ENCODE measurements at regions not wholly inside any gene's neighbourhood (a gene's known extent, or its start where the extent isn't known, plus 50 kb on each side); places are given as distances from the start of the nearest gene placed in this dataset.

DNA sequence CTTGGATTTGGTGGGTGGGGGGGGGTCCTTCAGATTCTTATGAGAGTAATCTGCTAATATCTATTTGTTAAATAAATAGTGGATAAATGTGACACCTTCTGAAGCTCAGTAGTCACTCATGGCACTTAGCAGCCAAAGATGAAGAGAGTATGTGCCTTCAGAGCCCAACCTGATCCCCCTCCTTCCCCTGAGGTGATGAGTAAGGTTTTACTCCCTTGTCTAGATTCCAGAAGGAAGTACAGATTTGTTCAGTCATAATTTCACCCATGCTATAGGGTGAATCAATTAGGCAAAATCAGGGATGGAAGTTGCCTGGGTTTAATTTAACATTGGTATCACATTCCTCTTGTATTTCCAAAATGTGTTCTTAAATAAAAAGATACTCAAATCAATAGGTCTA, 340.3 kb upstream of the ATP2B1 start:
- intact Hi-C loops (cut with DNase I): no loop called here
- DNase-seq (no peak), ATAC-seq (no peak)
- H3K9me3 ChIP-seq (ENCODE audit: control insufficient read depth, low read length): no peaks in the 10 kb centered on the region
- H3K4me3 ChIP-seq (ENCODE audit: low read length): no peak overlapping the region
- no peak overlapping the region for H3K27ac ChIP-seq (ENCODE audit: low read length)
- no peaks in the 10 kb centered on the region for H3K27me3 ChIP-seq (ENCODE audit: control insufficient read depth, insufficient read depth)
- H3K4me1 ChIP-seq (ENCODE audit: control insufficient read depth, insufficient read depth, low read length): no peaks in the 10 kb centered on the region

DNA sequence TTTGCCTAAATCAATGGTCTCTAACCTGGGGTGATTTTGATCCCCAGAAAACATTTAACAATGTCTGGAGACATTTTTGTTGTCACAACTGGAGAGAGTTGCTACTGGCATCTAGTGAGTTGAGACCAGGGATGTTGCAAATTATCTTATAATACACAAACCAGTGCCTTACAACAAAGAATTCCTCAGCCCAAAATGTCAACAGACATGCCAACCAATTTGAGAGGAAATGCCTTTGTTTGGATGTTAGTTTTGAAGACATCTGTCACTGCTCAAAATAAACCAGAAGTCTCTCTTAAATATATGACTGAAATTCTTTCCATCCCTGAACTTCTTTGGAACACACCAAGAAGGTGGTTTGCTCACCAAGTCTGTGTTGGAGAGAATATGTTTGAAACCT, 336.9 kb upstream of the ATP2B1 start:
- no peak overlapping the region for H3K27ac ChIP-seq (ENCODE audit: low read length)
- no peaks in the 10 kb centered on the region for H3K9me3 ChIP-seq (ENCODE audit: control insufficient read depth, low read length)
- intact Hi-C loops (cut with DNase I): no loop called here
- H3K27me3 ChIP-seq (ENCODE audit: control insufficient read depth, insufficient read depth): no peaks in the 10 kb centered on the region
- no peaks in the 10 kb centered on the region for H3K4me1 ChIP-seq (ENCODE audit: control insufficient read depth, insufficient read depth, low read length)
- no peak for DNase-seq
- no peak for ATAC-seq
- no peak overlapping the region for H3K4me3 ChIP-seq (ENCODE audit: low read length)

DNA sequence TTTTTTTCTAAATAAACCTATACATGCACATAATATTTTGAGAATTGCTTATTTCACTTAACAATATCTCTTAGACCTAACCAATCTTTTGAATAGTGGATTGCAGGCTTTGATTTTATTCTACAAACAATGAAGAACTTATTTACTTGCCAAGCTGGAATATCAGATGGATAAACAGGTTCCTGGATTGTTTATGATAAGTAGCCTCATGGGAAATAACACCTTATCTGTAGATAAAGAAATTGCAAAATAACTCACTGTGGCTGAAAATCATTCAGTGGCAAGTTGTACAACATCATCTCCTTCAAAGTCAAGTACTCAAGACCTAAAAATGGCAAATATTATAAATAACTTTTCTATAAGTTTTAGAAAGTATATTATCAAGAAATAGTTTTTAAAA, 335.4 kb upstream of the ATP2B1 start:
- Histone ChIP-seq H3K27ac (ENCODE audit: low read length) (no peak overlapping the region), H3K4me1 (ENCODE audit: control insufficient read depth, insufficient read depth, low read length) (no peaks in the 10 kb centered on the region), H3K4me3 (ENCODE audit: low read length) (no peak overlapping the region), H3K9me3 (ENCODE audit: control insufficient read depth, low read length) (no peaks in the 10 kb centered on the region), H3K27me3 (ENCODE audit: control insufficient read depth, insufficient read depth) (no peaks in the 10 kb centered on the region)
- ATAC-seq (no peak), DNase-seq (no peak)
- intact Hi-C loops (cut with DNase I): no loop called here

DNA sequence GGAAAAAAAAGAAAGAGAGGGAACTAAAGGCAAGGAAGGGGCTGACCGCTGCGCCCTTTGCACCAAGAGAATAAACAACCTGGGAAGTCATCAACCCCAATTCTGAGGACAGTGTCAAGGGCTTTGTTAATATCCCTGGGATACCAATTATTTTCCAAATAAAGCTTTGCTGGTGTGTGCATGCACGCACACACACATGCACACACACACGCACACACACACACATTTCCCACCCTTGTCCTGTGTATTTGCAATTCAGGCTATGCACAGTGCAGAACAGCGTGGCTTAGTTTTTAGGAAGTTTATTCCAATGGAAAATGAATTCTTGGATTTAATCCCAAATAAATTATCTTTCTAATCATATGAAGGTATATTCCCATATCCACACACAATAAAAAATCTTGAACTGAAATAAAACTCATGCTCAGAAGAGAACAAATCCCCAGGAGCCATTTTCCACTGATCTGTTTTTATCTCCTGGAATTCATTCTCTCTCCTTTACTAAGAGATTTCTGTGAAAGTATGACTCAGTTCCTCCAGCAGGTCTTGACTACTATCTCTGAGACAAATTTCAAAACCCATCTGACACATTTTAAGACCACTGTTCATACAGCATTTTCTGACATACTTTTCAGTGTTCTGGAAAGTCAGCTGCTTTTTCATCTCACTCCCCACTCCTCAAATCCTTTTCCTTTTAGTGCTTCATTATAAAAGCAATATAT, 334.4 kb upstream of the ATP2B1 start:
- H3K9me3 ChIP-seq (ENCODE audit: control insufficient read depth, low read length): no peaks in the 10 kb centered on the region
- intact Hi-C loops (cut with DNase I): no loop called here
- no peaks in the 10 kb centered on the region for H3K4me1 ChIP-seq (ENCODE audit: control insufficient read depth, insufficient read depth, low read length)
- ATAC-seq (no peak), DNase-seq (no peak)
- 93% methylated on average over 5 of the region's 5 CpGs for WGBS
- H3K27me3 ChIP-seq (ENCODE audit: control insufficient read depth, insufficient read depth): no peaks in the 10 kb centered on the region
- H3K4me3 ChIP-seq (ENCODE audit: low read length): no peak overlapping the region
- H3K27ac ChIP-seq (ENCODE audit: low read length): no peak overlapping the region

DNA sequence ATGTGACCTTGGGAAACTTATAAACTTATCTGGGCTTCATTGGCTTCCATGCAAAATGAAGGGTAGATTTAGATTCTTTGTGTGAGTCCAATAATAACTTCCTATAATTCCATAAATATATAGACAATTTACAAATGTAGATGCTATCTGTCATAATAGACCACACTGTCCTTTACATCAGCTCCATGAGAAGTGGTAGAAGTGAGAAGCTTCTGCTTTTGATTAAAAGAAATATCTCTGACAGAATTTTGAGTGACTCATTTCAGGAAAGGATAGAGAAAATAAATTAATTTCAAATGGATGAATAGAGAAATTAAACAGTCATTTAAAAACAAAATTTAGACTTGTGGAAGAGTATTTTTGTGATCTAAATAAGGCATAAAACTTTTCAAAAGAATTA, 329.7 kb upstream of the ATP2B1 start:
- Histone ChIP-seq H3K27ac (ENCODE audit: low read length) (no peak overlapping the region), H3K9me3 (ENCODE audit: control insufficient read depth, low read length) (no peaks in the 10 kb centered on the region), H3K27me3 (ENCODE audit: control insufficient read depth, insufficient read depth) (no peaks in the 10 kb centered on the region), H3K4me3 (ENCODE audit: low read length) (no peak overlapping the region), H3K4me1 (ENCODE audit: control insufficient read depth, insufficient read depth, low read length) (no peaks in the 10 kb centered on the region)
- intact Hi-C loops (cut with DNase I): no loop called here
- ATAC-seq (no peak), DNase-seq (no peak)

DNA sequence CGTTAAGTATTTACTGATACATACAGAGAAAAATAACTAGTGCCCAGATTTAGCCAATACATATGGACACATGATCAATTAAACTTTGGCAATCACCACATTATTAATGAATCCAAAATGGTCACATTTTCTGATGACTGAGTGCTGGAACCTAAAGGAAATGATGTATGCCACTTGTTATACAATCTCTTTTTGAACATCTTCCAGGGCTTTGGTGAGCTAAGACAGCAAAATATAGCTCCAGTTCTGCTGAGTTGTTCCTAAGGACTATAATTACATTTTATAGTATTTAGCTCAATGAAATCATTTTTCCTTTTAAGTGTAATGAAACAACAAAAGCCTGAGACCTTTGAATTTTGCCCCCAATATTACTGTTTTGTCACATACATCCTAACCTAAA, 329.1 kb upstream of the ATP2B1 start:
- H3K27ac ChIP-seq (ENCODE audit: low read length): no peak overlapping the region

DNA sequence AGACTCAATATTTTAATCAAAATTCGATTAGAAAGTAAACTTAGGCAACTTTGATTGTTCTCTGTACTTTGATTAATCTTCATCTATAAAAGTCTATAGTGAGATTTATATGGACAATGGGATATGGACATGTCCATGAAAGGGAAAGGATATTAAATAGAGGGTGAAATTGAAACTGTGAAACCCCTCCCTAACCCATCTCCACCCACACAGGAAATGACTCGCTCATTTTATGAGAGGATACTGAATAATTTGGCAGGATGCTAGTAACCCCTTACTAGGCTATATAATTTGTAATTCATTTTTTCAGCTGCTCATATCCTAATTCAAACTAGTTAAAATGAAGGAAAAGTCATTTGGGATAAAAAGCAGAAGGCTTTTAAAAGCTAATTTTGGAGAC, 328.0 kb upstream of the ATP2B1 start:
- no peak for ATAC-seq
- no peaks in the 10 kb centered on the region for H3K4me1 ChIP-seq (ENCODE audit: control insufficient read depth, insufficient read depth, low read length)
- no peaks in the 10 kb centered on the region for H3K27me3 ChIP-seq (ENCODE audit: control insufficient read depth, insufficient read depth)
- DNase-seq: no peak
- WGBS: 52% methylated on average over 2 of the region's 2 CpGs
- H3K9me3 ChIP-seq (ENCODE audit: control insufficient read depth, low read length): no peaks in the 10 kb centered on the region
- intact Hi-C loops (cut with DNase I): no loop called here
- no peak overlapping the region for H3K4me3 ChIP-seq (ENCODE audit: low read length)
- no peak overlapping the region for H3K27ac ChIP-seq (ENCODE audit: low read length)

More for the DNA sequence above, 329.1 kb upstream of the ATP2B1 start:
- 51% methylated on average over 1 of the region's 1 CpG for WGBS
- no peaks in the 10 kb centered on the region for H3K27me3 ChIP-seq (ENCODE audit: control insufficient read depth, insufficient read depth)
- H3K9me3 ChIP-seq (ENCODE audit: control insufficient read depth, low read length): no peaks in the 10 kb centered on the region
- intact Hi-C loops (cut with DNase I): no loop called here
- H3K4me1 ChIP-seq (ENCODE audit: control insufficient read depth, insufficient read depth, low read length): no peaks in the 10 kb centered on the region
- ATAC-seq (no peak), DNase-seq (no peak)
- H3K4me3 ChIP-seq (ENCODE audit: low read length): no peak overlapping the region

DNA sequence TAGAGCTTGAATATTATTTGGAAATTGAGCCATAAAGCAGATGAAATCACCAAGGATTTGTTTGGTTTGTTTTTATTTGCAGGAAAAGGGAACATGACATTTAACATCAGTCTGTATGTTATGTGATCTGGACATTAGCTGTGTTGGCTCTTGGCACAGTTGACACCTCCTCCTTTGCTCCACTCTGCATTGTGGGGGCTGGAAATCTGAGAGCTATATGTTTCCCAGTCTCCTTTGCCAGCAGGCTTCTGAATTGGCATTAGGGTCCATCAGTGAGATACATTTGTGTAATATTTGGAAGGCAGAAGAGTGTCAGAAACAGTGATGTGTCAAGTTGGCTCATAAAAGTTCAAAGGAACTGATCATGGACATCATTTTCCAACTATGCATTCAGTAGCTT, 322.1 kb upstream of the ATP2B1 start:
- intact Hi-C loops (cut with DNase I): no loop called here
- ATAC-seq: no peak
- H3K4me3 ChIP-seq (ENCODE audit: low read length): no peak overlapping the region
- H3K4me1 ChIP-seq (ENCODE audit: control insufficient read depth, insufficient read depth, low read length): no peaks in the 10 kb centered on the region
- no peaks in the 10 kb centered on the region for H3K27me3 ChIP-seq (ENCODE audit: control insufficient read depth, insufficient read depth)
- DNase-seq: no peak
- H3K27ac ChIP-seq (ENCODE audit: low read length): no peak overlapping the region
- no peaks in the 10 kb centered on the region for H3K9me3 ChIP-seq (ENCODE audit: control insufficient read depth, low read length)

DNA sequence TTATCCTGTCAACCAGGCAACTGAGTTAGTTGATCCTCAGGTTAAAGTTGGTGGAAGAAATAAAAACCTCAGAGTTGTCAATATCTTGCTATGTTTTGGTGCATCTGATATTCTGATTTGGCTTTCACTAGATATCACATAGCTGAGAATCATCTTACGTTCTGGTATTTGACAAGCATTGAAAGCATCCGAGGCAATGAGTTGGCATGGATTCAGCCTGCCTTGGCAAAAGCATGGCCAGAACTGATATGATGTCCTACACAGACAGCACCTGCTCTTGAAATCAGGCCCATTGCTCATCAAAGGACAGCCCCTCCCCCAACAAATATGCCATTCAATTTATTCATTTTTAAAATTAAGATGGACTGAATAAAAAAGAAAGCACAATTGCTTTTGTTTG, 320.7 kb upstream of the ATP2B1 start:
- no peak for ATAC-seq
- Histone ChIP-seq H3K4me1 (ENCODE audit: control insufficient read depth, insufficient read depth, low read length) (no peaks in the 10 kb centered on the region), H3K27me3 (ENCODE audit: control insufficient read depth, insufficient read depth) (no peaks in the 10 kb centered on the region), H3K27ac (ENCODE audit: low read length) (no peak overlapping the region), H3K9me3 (ENCODE audit: control insufficient read depth, low read length) (no peaks in the 10 kb centered on the region), H3K4me3 (ENCODE audit: low read length) (no peak overlapping the region)
- DNase-seq: peak in 1 of 3 donors; percentile 48
- WGBS: 28% methylated on average over 2 of the region's 2 CpGs
- intact Hi-C loops (cut with DNase I): no loop called here

DNA sequence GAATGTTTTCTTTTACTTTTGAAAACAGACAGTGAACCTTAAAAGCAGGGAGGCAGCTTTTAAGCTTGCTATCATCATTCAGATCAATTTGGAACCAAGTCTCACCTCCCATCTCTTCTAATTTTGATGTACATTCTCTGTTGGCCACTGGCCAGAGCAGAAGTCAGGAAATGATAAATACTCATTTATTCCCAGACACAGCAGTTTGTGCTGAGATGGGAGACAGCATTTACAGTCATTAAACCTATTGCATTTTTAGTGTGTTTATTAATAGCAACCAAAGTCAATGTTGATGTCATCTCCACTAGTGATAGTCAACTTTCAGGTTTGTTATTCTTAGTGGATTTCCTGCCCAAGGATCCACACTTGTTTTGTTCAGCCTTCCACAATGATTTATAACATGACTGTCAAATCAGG, 320.0 kb upstream of the ATP2B1 start:
- DNase-seq (no peak), ATAC-seq (no peak)
- intact Hi-C loops (cut with DNase I): no loop called here
- H3K4me3 ChIP-seq (ENCODE audit: low read length): no peak overlapping the region
- H3K27me3 ChIP-seq (ENCODE audit: control insufficient read depth, insufficient read depth): no peaks in the 10 kb centered on the region
- H3K4me1 ChIP-seq (ENCODE audit: control insufficient read depth, insufficient read depth, low read length): no peaks in the 10 kb centered on the region
- H3K27ac ChIP-seq (ENCODE audit: low read length): no peak overlapping the region
- no peaks in the 10 kb centered on the region for H3K9me3 ChIP-seq (ENCODE audit: control insufficient read depth, low read length)

DNA sequence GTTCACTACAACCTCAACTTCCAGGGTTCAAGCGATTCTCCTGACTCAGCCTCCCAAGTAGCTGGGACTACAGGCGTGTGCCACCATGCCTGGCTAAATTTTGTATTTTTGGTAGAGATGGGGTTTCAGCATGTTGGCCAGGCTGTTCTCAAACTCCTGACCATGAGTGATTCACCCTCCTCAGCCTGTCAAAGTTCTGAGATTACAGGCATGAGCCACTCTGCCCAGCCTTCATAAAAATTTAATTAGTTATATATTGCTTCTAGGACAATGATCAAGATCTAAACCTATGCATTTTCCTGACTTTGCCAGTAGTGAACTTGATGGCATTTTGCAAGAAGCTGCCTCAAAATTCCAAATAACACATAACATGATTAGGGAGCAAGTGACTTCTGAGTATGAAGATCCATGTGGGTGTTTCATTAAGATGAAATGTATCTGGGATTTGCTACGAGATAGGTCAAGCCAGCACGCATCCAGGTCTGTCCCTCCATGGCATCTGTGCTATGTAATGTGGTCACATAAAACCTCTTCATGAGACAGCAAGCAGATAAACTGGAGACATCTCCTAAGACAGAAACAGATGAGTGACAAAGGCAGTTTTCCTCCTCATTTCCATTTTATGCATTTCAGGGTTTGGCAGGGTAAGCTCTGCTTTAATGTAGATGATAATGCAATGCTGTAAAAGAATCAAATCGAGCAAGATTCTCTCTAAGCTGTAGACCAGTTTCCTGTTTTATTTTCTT, 319.4 kb upstream of the ATP2B1 start:
- Histone ChIP-seq H3K9me3 (ENCODE audit: control insufficient read depth, low read length) (no peaks in the 10 kb centered on the region), H3K27me3 (ENCODE audit: control insufficient read depth, insufficient read depth) (no peaks in the 10 kb centered on the region), H3K4me3 (ENCODE audit: low read length) (no peak overlapping the region), H3K4me1 (ENCODE audit: control insufficient read depth, insufficient read depth, low read length) (no peaks in the 10 kb centered on the region), H3K27ac (ENCODE audit: low read length) (no peak overlapping the region)
- intact Hi-C loops (cut with DNase I): no loop called here
- no peak for DNase-seq
- ATAC-seq: no peak
- WGBS: 82% methylated on average over 5 of the region's 5 CpGs

DNA sequence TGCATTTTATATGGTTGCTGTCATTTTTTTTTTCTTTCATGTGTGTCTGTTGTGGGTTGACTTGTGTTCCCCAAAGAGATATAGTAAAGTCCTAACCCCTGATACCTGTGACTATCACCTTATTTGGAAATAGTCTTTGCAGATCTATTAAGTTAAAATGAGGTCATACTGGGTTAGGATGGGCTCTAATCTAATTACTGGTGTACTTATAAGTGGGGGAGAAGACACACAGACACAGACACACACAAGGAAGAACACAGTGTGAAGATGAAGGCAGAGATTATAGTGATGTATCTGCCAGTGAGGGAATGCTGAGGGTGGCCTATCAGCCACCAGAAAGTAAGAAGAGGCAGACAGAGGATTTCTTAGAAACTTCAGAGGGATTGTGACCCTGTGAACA, 318.4 kb upstream of the ATP2B1 start:
- DNase-seq (no peak), ATAC-seq (no peak)
- Histone ChIP-seq H3K9me3 (ENCODE audit: control insufficient read depth, low read length) (no peaks in the 10 kb centered on the region), H3K4me1 (ENCODE audit: control insufficient read depth, insufficient read depth, low read length) (no peaks in the 10 kb centered on the region), H3K27me3 (ENCODE audit: control insufficient read depth, insufficient read depth) (no peaks in the 10 kb centered on the region), H3K4me3 (ENCODE audit: low read length) (no peak overlapping the region), H3K27ac (ENCODE audit: low read length) (no peak overlapping the region)
- intact Hi-C loops (cut with DNase I): no loop called here
